HG03280 (cell line): ENCODE measurements at regions not wholly inside any gene's neighbourhood (a gene's known extent, or its start where the extent isn't known, plus 50 kb on each side); places are given as distances from the start of the nearest gene placed in this dataset.

ENCODE experiments used
- ATAC-seq: cut with Tn5 transposase; IDR thresholded peaks from one replicate; pipeline ENCODE4 v1.9.1; 2021; ENCODE audit warnings: mild to moderate bottlenecking, moderate library complexity; ENCODE audit not compliant: unreplicated experiment

DNA sequence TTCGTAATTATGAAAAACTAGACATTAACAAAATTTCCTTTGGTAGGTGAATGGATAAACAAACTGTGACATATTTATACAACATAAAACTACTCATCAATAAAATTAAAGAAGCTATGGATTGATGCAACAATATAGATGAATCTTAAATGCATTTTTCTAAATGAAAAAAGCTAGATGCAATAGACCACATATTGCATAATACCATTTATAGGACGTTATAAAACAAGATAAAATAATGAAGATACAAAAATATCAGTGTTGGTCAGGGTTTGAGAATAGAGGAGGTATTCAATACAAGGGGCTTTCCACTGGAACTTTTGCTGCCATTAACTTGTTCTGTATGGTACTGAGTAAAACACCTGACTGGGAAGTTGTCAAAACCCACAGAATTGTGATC lies 314.4 kb downstream of the GRB14 start:
- no peak for ATAC-seq

DNA sequence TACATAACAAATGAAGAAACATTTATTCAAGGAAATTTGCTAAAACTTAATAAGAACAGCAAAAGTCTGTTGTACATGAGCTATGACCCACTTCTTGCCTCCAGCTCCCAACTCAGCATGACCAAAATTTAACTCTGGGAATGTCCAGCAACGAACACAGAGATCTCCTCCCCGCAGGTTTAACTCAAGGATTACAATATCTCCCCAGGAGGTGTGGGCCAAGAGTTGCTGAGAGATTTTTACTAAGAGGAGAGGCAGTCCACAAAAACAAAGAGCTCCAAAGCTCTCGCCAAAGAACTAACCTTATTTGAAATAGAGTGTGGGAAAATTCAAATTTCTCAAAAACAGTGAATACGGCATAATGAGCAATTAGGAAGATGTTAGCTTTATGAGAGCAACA lies 318.5 kb downstream of the GRB14 start:
- ATAC-seq, result no peak

DNA sequence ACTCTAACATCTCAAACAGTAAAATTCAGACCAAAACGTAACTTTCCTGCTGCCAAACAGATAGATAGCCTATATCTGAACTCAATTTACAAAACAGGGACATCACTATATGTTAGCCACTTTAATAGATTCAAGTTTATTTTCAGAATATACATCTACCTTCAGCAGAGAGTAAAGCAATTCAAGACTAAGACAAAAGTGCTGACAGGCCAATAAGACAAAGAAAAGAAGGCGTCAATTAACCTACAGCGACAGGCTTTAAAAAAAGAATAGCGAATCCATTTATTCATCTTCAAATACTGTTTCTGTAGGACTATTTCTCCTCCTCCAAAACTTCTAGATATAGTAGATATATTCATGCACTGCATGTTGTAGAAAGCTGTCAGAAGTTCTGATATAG lies 333.0 kb downstream of the GRB14 start:
- no peak for ATAC-seq

DNA sequence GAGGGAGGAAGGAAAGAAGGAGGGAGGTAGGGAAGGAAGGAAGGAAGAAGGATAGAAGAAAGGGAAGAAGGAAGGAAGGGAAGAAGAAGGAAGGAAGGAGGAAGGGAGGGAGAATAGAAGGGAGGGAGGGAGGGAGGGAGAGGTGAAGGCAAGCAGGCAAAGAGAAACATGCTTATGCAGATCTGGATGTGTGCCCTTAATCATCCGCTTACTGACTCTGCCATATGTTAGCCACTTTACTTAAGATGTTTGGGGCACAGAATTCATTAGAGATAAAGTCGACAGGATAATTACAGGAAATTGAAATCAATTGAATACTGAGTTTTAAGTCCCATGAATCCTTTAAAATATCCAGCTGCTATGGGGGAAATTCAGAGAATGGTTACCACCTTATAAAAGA lies 334.2 kb downstream of the GRB14 start:
- no peak for ATAC-seq

DNA sequence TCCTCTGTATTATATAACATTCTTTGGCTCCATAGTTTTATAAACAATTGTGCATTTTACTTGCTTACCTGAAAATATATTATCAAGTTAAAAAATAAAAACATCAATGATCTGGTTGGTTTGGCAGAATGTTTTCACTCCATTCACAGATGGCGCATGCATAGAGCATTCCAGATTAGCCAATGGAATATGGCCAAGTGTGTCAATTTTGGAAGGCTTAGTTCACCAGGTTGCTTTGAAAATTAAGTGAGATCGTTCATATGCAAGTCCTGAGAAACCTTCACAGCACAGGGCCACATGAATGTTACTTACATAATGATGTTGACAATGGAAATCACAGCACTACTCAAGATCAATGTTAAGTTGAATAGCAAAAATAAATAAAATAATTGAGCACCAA lies 335.7 kb downstream of the GRB14 start:
- no peak for ATAC-seq

DNA sequence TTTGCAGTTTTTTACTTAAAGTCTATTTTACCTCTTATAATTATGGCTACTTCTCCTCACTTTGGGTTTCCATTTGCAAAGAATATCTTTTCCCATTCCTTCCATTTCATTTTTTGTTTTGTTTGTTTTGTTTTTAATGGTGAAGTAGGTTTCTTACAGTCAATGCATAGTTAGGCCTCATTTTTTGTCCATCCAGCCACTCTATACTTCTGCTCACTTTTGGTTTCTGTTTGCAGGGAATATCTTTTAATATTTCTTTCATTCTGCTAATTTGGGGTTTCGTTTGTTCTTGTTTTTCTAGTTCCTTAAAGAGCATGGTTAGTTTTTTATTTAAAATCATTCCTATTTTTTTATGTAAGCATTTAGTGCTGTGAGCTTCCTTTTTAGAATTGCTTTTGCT lies 339.4 kb downstream of the GRB14 start:
- no peak for ATAC-seq

DNA sequence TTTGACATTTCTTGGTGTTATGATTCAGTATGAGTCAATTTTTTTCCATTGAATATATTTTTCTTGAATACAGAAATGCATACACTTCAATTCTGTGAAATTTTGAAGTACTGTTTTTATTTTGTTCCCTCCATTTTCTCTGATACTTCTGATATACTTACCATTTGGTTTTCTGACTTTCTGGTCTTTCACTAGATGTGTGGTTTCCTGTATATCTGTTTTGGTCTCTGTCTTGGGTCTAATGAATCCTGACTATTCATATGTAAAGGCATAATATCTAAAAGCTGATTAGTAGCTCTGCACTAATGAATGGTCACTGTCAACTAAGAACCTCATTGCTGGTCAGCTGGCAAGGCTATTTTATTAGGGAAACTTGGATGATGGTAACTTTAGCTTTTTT lies 345.6 kb downstream of the GRB14 start:
- ATAC-seq, result no peak

DNA sequence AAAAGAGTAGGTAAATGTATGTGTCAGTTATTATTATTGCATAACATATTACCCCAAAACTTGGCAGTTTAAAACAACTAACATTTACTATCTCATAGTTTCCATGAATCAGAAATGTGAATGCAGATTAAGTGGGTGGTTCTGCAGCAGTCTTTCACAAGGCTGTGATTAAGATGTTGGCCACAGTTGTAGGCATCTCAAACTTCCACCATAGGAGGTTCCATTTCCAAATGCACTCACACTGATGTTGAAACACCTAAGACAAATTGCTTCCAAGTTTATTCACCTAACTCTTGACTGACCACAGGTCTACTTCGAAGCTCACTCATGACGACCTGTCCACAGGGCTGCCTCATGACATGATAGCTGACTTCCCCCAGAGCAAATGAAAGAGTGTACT lies 360.8 kb downstream of the GRB14 start:
- no peak for ATAC-seq

DNA sequence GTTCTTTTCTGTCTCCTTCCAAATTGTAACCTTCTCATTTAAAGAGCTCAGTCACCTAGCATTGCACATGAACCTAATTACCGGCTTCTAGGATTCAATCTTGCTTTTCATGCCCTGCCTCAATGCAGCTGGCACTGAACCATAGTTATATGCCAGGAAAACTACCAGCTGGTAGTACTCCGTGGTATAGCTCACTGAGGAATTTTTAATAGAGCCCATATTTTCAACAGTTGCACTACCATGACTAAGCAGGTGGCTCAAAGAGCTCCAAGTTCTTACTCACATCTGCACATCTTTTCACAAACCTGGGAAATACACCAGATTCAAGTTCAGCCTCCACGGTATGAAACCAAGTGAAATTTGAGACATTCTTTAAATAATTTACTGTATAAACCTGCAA lies 363.5 kb downstream of the GRB14 start:
- no peak for ATAC-seq

DNA sequence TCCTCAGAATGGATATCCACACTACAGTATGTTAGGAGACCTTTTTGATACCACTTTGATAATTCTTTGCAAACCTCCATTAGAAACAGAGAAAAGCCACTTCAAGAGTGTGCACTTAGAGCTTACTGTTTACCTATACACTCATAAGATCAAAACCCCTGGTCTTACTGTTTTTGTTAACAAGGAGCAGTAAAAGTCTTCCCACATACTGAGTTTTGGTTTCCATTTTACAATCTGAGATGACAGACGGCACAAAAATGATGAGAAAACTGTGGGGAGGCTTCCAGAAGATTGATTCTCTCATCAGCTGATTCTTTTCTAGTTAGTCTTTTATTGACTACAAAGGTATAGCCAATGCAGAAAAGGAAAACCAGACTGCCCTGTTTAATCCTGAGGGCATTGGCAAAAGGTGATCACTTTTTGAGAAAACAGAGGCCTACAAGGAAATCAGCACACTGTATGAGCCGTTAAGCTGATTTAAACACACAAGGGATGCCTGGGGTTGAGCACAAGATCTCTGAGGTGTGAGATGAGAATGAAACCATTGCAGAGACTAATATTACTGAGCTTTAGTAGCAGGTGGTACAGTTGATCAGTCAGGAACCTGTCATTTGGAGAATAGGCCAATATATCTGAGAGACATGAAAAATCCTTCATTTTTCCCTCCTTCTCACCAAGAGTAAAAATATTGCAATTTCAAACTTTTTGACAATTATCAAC lies 368.6 kb downstream of the GRB14 start:
- peak; percentile 88 for ATAC-seq

DNA sequence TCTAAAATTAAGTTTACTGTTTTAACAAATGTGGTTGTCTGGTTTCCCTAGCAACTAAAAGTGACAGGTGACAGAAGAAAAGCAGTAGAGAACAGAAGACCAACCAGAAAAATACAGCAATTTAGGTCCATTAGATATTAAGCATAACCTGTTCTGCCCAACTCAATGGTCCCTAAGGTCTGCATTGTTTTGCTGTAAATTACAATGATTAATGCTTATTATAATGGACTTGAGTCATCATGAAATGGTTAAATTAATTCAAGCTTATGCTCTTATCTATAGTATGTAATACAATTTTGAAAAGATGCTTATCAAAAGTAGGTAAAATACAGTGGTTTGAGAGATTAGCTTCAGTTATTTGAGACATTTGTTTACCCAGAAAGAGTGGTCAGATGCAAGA lies 378.0 kb downstream of the GRB14 start:
- no peak for ATAC-seq

DNA sequence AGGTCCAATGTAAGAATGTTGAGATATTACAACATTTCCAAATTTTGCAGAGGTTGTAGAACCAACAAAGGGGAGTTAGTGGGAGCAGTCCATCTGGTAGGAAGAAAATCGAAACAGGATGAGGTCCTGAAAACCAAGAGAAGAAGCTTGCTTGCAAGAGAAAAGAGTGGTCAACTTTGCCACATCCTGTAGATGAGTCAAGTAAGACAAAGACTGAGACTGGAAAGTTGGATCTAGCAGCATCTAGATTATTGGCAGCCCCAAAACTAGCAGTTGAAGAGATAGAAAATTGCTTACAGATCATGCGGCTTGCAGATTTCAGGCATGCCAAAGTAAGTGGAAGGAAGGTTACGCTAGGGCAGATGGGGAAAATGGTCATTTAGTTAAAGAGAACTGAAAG lies 378.9 kb downstream of the GRB14 start:
- no peak for ATAC-seq

DNA sequence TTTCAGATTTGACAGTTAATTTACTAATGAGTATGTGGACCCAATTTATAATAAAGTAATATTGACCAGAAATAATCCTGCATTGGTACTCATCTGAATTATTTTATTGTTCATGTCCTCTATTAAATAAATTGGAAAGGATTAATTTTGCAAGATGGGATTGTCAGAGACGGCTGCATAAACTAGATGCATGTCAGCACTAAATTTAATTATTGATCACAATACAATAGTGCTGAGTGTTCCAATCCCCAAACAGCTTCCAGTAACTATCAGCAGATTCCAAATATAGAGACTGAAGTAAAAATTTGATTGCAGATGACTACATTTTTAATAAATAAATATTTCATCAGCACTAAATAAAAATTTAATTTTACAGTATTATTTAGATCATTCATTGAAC lies 387.2 kb downstream of the GRB14 start:
- ATAC-seq, result no peak

DNA sequence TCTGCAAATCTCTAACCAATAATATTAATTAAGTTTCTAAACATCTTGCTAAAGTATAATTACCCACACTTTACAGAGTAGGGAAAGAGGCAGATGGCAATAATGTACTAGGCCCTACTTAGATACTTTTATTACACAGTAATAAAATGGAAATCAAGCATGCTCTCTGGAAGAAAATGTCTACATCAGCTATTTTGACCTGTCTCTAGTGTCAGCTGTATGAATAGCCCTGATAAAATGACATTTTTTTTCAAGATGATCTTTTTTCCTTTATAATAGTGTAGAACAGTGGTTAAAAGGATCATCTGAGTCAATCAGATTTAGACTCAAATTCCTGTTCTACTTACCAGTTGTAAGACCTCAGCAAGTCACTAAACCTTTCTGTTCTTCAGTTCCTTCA lies 397.3 kb downstream of the GRB14 start:
- ATAC-seq, result no peak

DNA sequence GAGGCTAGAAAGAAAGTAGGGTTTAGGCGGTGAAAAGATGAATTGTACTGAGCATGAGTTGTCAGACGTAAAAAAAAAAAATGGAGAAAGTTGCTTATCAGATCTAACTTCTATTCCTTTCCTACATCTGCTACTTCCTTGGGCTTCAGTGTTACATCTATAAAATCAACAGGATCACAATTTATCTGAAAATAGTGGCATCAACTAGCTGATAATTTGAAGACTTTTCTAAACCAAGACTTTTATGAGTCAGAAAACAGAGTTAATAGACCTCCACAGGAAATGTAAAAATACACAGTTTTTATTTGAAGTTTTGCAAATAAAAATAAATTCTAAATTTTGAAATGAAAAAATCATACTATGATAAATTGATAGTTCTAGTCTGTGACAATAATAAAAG lies 399.8 kb downstream of the GRB14 start:
- ATAC-seq, result no peak

DNA sequence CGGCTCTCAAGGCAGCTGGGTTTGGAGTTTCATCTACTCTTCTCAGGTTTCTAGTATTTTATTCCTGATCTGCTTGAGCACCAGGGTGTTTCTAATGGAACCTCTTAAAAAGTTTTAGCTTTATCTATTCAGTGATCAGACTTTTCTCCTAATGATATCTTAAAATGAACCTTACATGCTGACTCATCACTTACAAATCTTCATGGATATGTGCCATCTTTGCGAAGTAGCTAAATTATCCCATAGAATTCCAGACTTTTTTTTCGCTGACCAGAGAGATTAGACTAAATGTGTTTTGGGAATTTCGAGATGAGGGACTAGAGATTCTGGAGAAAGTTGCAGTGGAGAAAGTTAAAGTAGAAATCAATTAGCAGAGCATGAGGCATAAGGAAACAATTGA lies 401.0 kb downstream of the GRB14 start:
- ATAC-seq, result no peak

DNA sequence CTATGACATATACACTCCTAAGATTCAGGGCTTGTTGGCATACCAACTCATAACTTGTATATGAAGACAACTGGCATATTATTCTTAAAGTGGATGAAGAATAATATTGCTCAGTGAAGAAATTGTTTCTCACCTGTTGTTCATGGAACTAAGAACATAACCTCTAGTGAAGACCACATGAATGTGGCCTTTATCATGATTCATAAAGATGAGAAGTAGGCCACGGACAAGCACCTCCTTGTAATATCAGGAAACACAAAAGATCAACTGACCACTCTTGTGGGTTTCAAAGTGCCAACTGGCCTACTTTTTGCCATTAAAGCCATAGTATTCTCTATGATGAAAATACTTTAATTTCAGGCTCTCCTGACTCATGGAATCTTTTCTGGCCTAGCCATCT lies 407.4 kb downstream of the GRB14 start:
- no peak for ATAC-seq

DNA sequence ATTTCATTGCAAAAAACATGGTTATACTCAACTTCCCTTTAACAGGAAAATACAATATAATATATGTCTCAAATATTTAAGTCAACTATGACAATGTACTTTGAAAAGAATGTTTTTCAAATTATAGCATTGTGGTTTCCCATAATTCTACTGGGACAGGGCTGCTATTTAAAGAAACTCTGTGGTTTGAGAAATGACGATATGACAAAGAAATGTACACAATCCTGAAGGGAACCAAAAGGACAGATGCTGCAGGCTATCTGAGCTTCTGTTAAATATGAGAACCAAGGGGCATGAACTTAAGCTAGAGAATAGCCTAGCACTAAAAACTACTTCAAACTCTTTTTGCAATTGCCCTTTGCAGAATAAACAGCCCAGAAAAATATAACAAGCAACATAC lies 415.9 kb downstream of the GRB14 start:
- no peak for ATAC-seq

DNA sequence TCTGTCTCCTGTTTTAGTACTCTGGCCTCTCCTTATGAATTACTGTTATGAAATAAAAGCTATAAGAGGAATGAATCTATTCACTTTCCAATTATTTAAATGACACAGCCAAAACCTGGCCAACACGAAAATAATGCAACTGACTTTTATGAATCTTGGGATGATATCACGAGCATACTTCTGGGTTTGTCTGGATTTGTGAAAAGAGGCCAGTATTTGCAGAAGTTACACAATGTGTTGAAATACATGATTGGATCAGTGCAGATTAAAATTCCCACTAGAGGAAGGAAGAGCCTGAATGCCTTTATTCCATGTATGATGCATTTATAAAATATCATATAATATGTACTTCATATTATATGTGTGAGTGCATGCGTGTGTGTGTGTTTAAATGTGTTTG lies 418.2 kb downstream of the GRB14 start:
- no peak for ATAC-seq

DNA sequence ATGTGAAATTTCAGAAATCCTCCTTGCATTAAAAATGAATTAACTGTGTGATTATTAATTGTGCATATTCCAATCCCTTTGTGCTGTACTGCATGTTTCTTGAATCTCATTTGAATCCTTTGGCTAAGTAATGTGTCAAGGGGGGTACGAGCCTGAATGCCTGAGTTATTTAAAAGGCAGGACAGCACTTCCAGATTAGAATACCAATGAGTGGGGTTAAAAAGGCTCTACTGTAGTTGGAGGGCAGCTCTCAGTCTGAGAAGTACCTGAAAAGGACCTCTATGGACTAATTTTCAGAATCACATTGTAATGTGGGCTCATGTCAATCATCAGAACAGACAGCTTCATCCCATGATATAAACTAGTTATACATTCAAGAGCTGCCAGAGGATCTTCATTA lies 423.0 kb downstream of the GRB14 start:
- ATAC-seq, result no peak

DNA sequence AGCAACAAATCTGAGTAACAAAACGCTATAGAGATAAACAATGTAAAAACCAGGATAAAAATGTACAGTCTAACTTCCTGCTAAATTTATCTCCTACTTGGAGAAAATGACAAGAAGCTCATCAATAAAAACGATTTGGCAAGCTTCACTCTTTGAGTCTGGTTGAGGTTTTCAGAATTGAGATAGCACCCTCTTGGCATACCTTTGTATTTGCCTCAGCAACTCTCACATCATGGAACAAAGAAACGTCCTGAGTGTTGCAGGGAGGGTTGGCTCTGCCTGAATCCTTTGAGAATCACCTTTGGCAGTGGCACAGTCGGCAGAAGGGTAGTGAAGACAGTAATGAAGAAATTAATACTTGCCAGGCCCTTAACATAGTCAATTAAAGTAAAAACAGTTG lies 430.6 kb downstream of the GRB14 start:
- ATAC-seq, result no peak

DNA sequence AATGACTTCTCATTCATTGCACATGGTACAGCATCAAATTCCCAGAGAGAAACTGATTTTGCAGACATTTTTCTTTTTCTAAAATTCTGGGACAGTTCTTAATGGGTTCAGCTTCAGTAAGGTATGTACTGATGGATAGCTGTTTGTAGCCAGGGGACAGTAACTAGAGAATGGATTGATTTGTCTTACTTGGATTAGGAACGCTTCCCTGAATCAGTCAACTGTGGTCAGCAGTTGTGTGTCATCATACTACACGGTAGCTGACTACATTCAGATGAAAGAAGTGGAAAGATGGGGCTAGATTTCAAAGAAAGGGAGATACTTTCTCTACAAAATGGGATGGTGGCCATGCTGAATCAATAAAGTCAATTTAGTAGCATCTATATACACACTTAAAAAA lies 431.4 kb downstream of the GRB14 start:
- ATAC-seq, result no peak

DNA sequence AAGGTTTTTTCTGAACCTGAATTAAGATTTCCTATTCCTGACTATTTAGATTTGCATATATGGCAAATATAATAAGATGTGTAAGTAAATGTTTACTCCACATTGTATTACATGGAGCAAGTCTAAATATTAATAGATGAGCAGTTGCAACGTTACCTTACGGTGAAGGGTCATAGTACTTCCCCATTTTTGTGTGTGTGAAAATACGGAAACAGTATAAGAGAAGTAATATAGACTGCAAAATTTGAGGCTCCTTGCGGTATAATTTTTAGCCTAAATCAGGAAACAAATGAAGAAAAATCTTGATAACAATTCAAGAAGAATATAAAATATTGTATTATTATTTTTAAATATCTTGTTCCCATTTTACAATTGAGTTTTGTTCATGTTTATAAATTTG lies 434.2 kb downstream of the GRB14 start:
- no peak for ATAC-seq

DNA sequence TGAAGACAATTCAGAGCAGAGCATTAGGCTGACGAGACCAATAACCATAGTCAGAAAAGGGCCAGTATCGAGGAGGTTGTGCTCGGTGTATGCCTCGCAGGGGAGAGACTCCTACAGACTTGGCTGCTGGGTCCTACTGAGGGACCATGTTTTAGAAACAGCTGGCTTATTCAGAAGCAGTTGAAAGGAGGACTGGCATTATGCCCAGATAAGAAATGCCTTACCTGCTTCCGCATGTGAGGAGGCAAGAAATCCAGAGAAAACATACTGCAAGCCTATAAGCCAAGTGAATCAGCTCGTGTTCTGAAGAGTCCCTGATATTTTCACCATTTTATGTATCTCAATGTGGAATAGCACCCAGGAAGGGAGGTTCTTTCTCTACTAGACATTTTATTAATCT lies 434.7 kb downstream of the GRB14 start:
- ATAC-seq, result no peak
